IMR-90 (cell line): ENCODE measurements at regions not wholly inside any gene's neighbourhood (a gene's known extent, or its start where the extent isn't known, plus 50 kb on each side); places are given as distances from the start of the nearest gene placed in this dataset.

Source experiments
- ATAC-seq: fragments of 200-7000 bp; cut with Tn5 transposase; 2 replicates; pipeline ENCODE4 v1.9.1; 2020; ENCODE audit warnings: low read depth, mild to moderate bottlenecking, moderate library complexity
- BruUV-seq: library from RNA; stranded (reverse); fragments of 400-500 nt; replicated peaks from 2 replicates; lab custom pipeline; 2021; lab: Mats Ljungman, UMichigan
- CTCF ChIA-PET: fragments of 300-600 bp; formaldehyde crosslinking; extraction: SDS; loops from one replicate; lab custom pipeline; 2021; ENCODE audit warnings: antibody characterized with exemption; lab: Yijun Ruan, JAX
- POLR2A ChIA-PET: fragments of 300-600 bp; sonication (Branson Sonifier 250); formaldehyde crosslinking; loops from one replicate; lab custom pipeline; 2022; ENCODE audit warnings: antibody characterized with exemption; ENCODE audit not compliant: unreplicated experiment; lab: Charles Lee
- DNase-seq: peaks from one replicate; pipeline ENCODE4 v3.0.0; 2013
- H2AFZ ChIP-seq: replicated peaks from 2 replicates; pipeline ENCODE3; 2013; ENCODE audit warnings: low read length, mild to moderate bottlenecking; ENCODE audit not compliant: poor library complexity
- H2AK5ac ChIP-seq: 2 replicates; pipeline ENCODE4 v1.6.1; 2013; ENCODE audit warnings: low read depth, low read length, inconsistent platforms
- H2AK9ac ChIP-seq: replicated peaks from 2 replicates; pipeline ENCODE3; 2013; ENCODE audit warnings: mild to moderate bottlenecking, low read depth, low read length, moderate library complexity; ENCODE audit not compliant: poor library complexity
- H2BK120ac ChIP-seq: 2 replicates; pipeline ENCODE4 v1.6.1; 2013; ENCODE audit warnings: low read depth, low read length, inconsistent platforms
- H2BK15ac ChIP-seq: 3 replicates; pipeline ENCODE4 v1.6.1; 2013; ENCODE audit warnings: low read depth, low read length, inconsistent platforms
- H2BK20ac ChIP-seq: 2 replicates; pipeline ENCODE4 v1.6.1; 2013; ENCODE audit warnings: low read depth, mild to moderate bottlenecking, inconsistent platforms, low read length, moderate library complexity
- H2BK5ac ChIP-seq: 2 replicates; pipeline ENCODE4 v1.6.1; 2013; ENCODE audit warnings: mild to moderate bottlenecking, low read depth, low read length, inconsistent platforms; ENCODE audit not compliant: poor library complexity, severe bottlenecking
- H3K14ac ChIP-seq: replicated peaks from 2 replicates; pipeline ENCODE4 v1.6.1; 2013; ENCODE audit warnings: low read depth, low read length, inconsistent platforms
- H3K18ac ChIP-seq: 2 replicates; pipeline ENCODE4 v1.6.1; 2013; ENCODE audit warnings: low read depth, low read length, control low read depth
- H3K23ac ChIP-seq: 2 replicates; pipeline ENCODE4 v1.6.1; 2013; ENCODE audit warnings: low read depth, low read length, inconsistent platforms
- H3K27ac ChIP-seq: 2 replicates; pipeline ENCODE4 v1.5.1; 2013; ENCODE audit warnings: mild to moderate bottlenecking, control low read depth, low read length; ENCODE audit not compliant: insufficient read depth
- H3K27me3 ChIP-seq: 2 replicates; pipeline ENCODE4 v1.6.1; 2013; ENCODE audit warnings: low read length; ENCODE audit not compliant: control insufficient read depth, insufficient read depth
- H3K36me3 ChIP-seq: 2 replicates; pipeline ENCODE4 v1.6.1; 2013; ENCODE audit warnings: low read length, mixed read lengths; ENCODE audit not compliant: control insufficient read depth, insufficient read depth
- H3K4ac ChIP-seq: 2 replicates; pipeline ENCODE4 v1.6.1; 2013; ENCODE audit warnings: low read depth, low read length, inconsistent platforms
- H3K4me1 ChIP-seq: 2 replicates; pipeline ENCODE4 v1.6.1; 2013; ENCODE audit warnings: low read length, mixed read lengths; ENCODE audit not compliant: control insufficient read depth, insufficient read depth
- H3K4me2 ChIP-seq: 2 replicates; pipeline ENCODE4 v1.6.1; 2013; ENCODE audit warnings: low read depth, mild to moderate bottlenecking, control low read depth, low read length, moderate library complexity
- H3K4me3 ChIP-seq: 2 replicates; pipeline ENCODE4 v1.5.1; 2013; ENCODE audit warnings: low read depth, mild to moderate bottlenecking, control low read depth, low read length, moderate library complexity; ENCODE audit not compliant: insufficient read depth
- H3K56ac ChIP-seq: 2 replicates; pipeline ENCODE4 v1.6.1; 2013; ENCODE audit warnings: low read length, inconsistent platforms; ENCODE audit not compliant: insufficient read depth; ENCODE audit errors: extremely low read depth
- H3K79me1 ChIP-seq, 2 experiments: 2 replicates each; pipeline ENCODE4 v1.6.1; 2013; ENCODE audit warnings: low read length in 2 of 2, inconsistent platforms in 1 of 2, low read depth in 1 of 2
- H3K9ac ChIP-seq: 2 replicates; pipeline ENCODE4 v1.6.1; 2013; ENCODE audit warnings: low read depth, low read length, control low read depth
- H3K9me1 ChIP-seq: 2 replicates; pipeline ENCODE4 v1.6.1; 2013; ENCODE audit warnings: low read length, inconsistent platforms; ENCODE audit not compliant: insufficient read depth
- H3K9me3 ChIP-seq: 2 replicates; pipeline ENCODE4 v1.6.1; 2013; ENCODE audit warnings: low read length; ENCODE audit not compliant: control insufficient read depth, insufficient read depth
- H4K20me1 ChIP-seq: 2 replicates; pipeline ENCODE4 v1.6.1; 2013; ENCODE audit warnings: low read length, inconsistent platforms; ENCODE audit not compliant: insufficient read depth
- H4K5ac ChIP-seq: 2 replicates; pipeline ENCODE4 v1.6.1; 2013; ENCODE audit warnings: mild to moderate bottlenecking, low read depth, low read length, control low read depth
- H4K8ac ChIP-seq, 2 experiments: 2 replicates each; pipeline ENCODE4 v1.6.1; 2013; ENCODE audit warnings: low read depth in 2 of 2, low read length in 2 of 2, control low read depth in 1 of 2, inconsistent platforms in 1 of 2
- H4K91ac ChIP-seq: 2 replicates; pipeline ENCODE4 v1.6.1; 2013; ENCODE audit warnings: low read depth, low read length, inconsistent platforms; ENCODE audit not compliant: insufficient read depth
- CHD1 ChIP-seq: IDR thresholded peaks from 2 replicates; pipeline ENCODE4 v1.6.1; 2012; ENCODE audit warnings: low read depth, low read length, improper control_type of control experiment
- CTCF ChIP-seq: conservative IDR thresholded peaks from 2 replicates; pipeline ENCODE4 v1.5.1; 2012; ENCODE audit warnings: mild to moderate bottlenecking, low read depth, low read length, improper control_type of control experiment
- ELK1 ChIP-seq: fragments of 150-350 bp; IDR thresholded peaks from 2 replicates; pipeline ENCODE4 v1.6.1; 2016; ENCODE audit warnings: low read depth, mild to moderate bottlenecking, low read length, moderate library complexity, borderline replicate concordance
- MAFK ChIP-seq: IDR thresholded peaks from 2 replicates; pipeline ENCODE4 v1.6.1; 2012; ENCODE audit warnings: low read depth, low read length, improper control_type of control experiment
- MXI1 ChIP-seq: IDR thresholded peaks from 2 replicates; pipeline ENCODE4 v1.6.1; 2012; ENCODE audit warnings: low read depth, mild to moderate bottlenecking, low read length, moderate library complexity, borderline replicate concordance
- POLR2A ChIP-seq: IDR thresholded peaks from 2 replicates; pipeline ENCODE4 v1.6.1; 2012; ENCODE audit warnings: mild to moderate bottlenecking, low read depth, low read length
- RCOR1 ChIP-seq: IDR thresholded peaks from 2 replicates; pipeline ENCODE4 v1.6.1; 2012; ENCODE audit warnings: mild to moderate bottlenecking, low read length, improper control_type of control experiment; ENCODE audit not compliant: insufficient replicate concordance
- WGBS, 2 experiments: methylation state at CpG; one replicate each; pipeline versions ENCODE4 v1.1.5 to v1.1.7; 2013; ENCODE audit warnings: missing lambda C conversion rate in 2 of 2; ENCODE audit not compliant: insufficient read length in 1 of 2; ENCODE audit errors: extremely low coverage in 2 of 2; 5-methylcytosine and 5-hydroxymethylcytosine counted together
- dilution Hi-C: fragments of 300-500 bp; cut with HindIII; formaldehyde crosslinking; loops from one replicate; pipeline ENCODE4 v1.14.3; 2018; ENCODE audit warnings: low sequenced_read_pairs; ENCODE audit not compliant: unreplicated experiment
- in situ Hi-C: fragments of 300-500 bp; cut with MboI; formaldehyde crosslinking; loops from 3 replicates; pipeline ENCODE4 v1.14.3; 2019; ENCODE audit warnings: low sequenced_read_pairs, inconsistent platforms, mixed read lengths
- intact Hi-C: fragments of 100-400 bp; cut with micrococcal nuclease; formaldehyde crosslinking; loops from 2 replicates; pipeline ENCODE4 v1.10.0; 2022
- TF ChIP-seq, protein P1 (sequence below): fragments of 150-350 bp; IDR thresholded peaks from 2 replicates; pipeline ENCODE4 v1.6.1; 2017; ENCODE audit warnings: mild to moderate bottlenecking, antibody characterized with exemption, low read length, low read depth

GRCh38 chr21:33146467-33146866 is 76.5 kb downstream of the OLIG1 start:
- Histone ChIP-seq H3K9me1 (no peaks in the 10 kb centered on the region), H2AK9ac (no peak overlapping the region), H2BK120ac (no peak overlapping the region), H4K5ac (no peak overlapping the region), H3K9me3 (no peaks in the 10 kb centered on the region), H3K79me1 (no peaks in the 10 kb centered on the region), H3K4me2 (no peak overlapping the region), H3K36me3 (no peaks in the 10 kb centered on the region), H3K4me3 (no peak overlapping the region), H2AFZ (no peak overlapping the region), H4K91ac (no peak overlapping the region), H2BK20ac (no peak overlapping the region), H4K8ac (no peak overlapping the region), H2BK15ac (no peak overlapping the region), H4K20me1 (no peaks in the 10 kb centered on the region), H3K56ac (no peak overlapping the region), H3K27ac (no peak overlapping the region), H3K18ac (no peak overlapping the region), H3K4me1 (no peaks in the 10 kb centered on the region), H3K4ac (no peak overlapping the region), H3K23ac (no peak overlapping the region), H3K9ac (no peak overlapping the region), H3K27me3 (peaks cover 40% of the 10 kb centered on the region), H3K14ac (no peak overlapping the region), H2AK5ac (no peak overlapping the region), H2BK5ac (no peak overlapping the region)
- intact Hi-C loops: no loop called here
- dilution Hi-C loops: no loop called here
- BruUV-seq: no TSS peak
- no peak for TF ChIP-seq POLR2A
- TF ChIP-seq ELK1: no peak
- no peak for TF ChIP-seq MXI1
- no peak for TF ChIP-seq MAFK
- TF ChIP-seq RCOR1: no peak
- no peak for TF ChIP-seq CHD1
- TF ChIP-seq CTCF: no peak
- TF ChIP-seq, protein P1, sequence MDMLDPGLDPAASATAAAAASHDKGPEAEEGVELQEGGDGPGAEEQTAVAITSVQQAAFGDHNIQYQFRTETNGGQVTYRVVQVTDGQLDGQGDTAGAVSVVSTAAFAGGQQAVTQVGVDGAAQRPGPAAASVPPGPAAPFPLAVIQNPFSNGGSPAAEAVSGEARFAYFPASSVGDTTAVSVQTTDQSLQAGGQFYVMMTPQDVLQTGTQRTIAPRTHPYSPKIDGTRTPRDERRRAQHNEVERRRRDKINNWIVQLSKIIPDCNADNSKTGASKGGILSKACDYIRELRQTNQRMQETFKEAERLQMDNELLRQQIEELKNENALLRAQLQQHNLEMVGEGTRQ: no peak
- in situ Hi-C loops: no loop called here
- WGBS, 2 experiments: no CpG with 5 or more reads among the region's 4 CpGs
- ChIA-PET CTCF (no interaction called here), POLR2A (no interaction called here)
- DNase-seq (no peak), ATAC-seq (no peak)
